PC-3 (cell line): ENCODE measurements at regions not wholly inside any gene's neighbourhood (a gene's known extent, or its start where the extent isn't known, plus 50 kb on each side); places are given as distances from the start of the nearest gene placed in this dataset.

Experiments
- ATAC-seq: fragments of 200-7000 bp; cut with Tn5 transposase; 2 replicates; pipeline ENCODE4 v1.9.1; 2020; ENCODE audit warnings: mild to moderate bottlenecking, moderate library complexity
- BruUV-seq: library from RNA; stranded (reverse); fragments of 400-500 nt; replicated peaks from 2 replicates; lab custom pipeline; 2021; lab: Mats Ljungman, UMichigan
- CTCF ChIA-PET: fragments of 300-600 bp; sonication (Branson Sonifier 250); formaldehyde crosslinking; loops from one replicate; lab custom pipeline; 2022; ENCODE audit warnings: antibody characterized with exemption; lab: Charles Lee
- POLR2A ChIA-PET: fragments of 300-600 bp; sonication (Branson Sonifier 250); formaldehyde crosslinking; loops from one replicate; lab custom pipeline; 2022; ENCODE audit warnings: antibody characterized with exemption; ENCODE audit not compliant: unreplicated experiment; lab: Charles Lee
- DNase-seq: peaks from one replicate; pipeline ENCODE4 v3.0.0-alpha.2; 2015
- H2AFZ ChIP-seq: fragments of 300-600 bp; sonication (generic); 2 replicates; pipeline ENCODE4 v1.6.0; 2016; ENCODE audit warnings: antibody characterized with exemption, low read length
- H3F3A ChIP-seq: fragments of 300-600 bp; sonication (generic); one replicate; pipeline ENCODE4 v1.6.0; 2017; ENCODE audit warnings: antibody characterized with exemption, low read length, control low read depth, mild to moderate bottlenecking; ENCODE audit not compliant: unreplicated experiment
- H3K27ac ChIP-seq: fragments of 300-600 bp; sonication (generic); 2 replicates; pipeline ENCODE4 v1.5.1; 2016; ENCODE audit warnings: mild to moderate bottlenecking, low read length
- H3K27me3 ChIP-seq: fragments of 300-600 bp; sonication (generic); 2 replicates; pipeline ENCODE4 v1.6.1; 2016; ENCODE audit warnings: low read length, mixed read lengths
- H3K36me3 ChIP-seq: fragments of 300-600 bp; sonication (generic); 2 replicates; pipeline ENCODE4 v1.6.1; 2016; ENCODE audit warnings: low read depth, mixed run types, low read length, mixed read lengths
- H3K4me1 ChIP-seq: fragments of 300-600 bp; sonication (generic); 2 replicates; pipeline ENCODE4 v1.5.1; 2016; ENCODE audit warnings: low read length; ENCODE audit not compliant: insufficient read depth
- H3K4me2 ChIP-seq: fragments of 300-600 bp; sonication (generic); 2 replicates; pipeline ENCODE4 v1.6.0; 2016; ENCODE audit warnings: low read length
- H3K4me3 ChIP-seq: fragments of 300-600 bp; sonication (generic); 2 replicates; pipeline ENCODE4 v1.5.1; 2016; ENCODE audit warnings: mild to moderate bottlenecking, low read length, mixed read lengths
- H3K79me2 ChIP-seq: fragments of 300-600 bp; sonication (generic); 2 replicates; pipeline ENCODE4 v1.6.1; 2017; ENCODE audit warnings: low read length, mixed read lengths
- H3K9ac ChIP-seq: fragments of 300-600 bp; sonication (generic); 2 replicates; pipeline ENCODE4 v1.6.0; 2016; ENCODE audit warnings: mild to moderate bottlenecking, low read length
- H3K9me2 ChIP-seq: fragments of 300-600 bp; sonication (generic); replicated peaks from 2 replicates; pipeline ENCODE4 v1.6.1; 2016; ENCODE audit warnings: mixed run types, low read length, mixed read lengths
- H3K9me3 ChIP-seq: fragments of 300-600 bp; sonication (generic); 2 replicates; pipeline ENCODE4 v1.6.1; 2016; ENCODE audit warnings: low read length, mixed read lengths
- H4K20me1 ChIP-seq: fragments of 300-600 bp; sonication (generic); 2 replicates; pipeline ENCODE4 v1.6.1; 2016; ENCODE audit warnings: low read length, mixed read lengths
- EZH2 ChIP-seq: fragments of 300-600 bp; sonication (generic); IDR thresholded peaks from one replicate; pipeline ENCODE4 v1.6.1; 2017; ENCODE audit warnings: antibody characterized with exemption, mild to moderate bottlenecking, low read length; ENCODE audit not compliant: unreplicated experiment
- EZH2phosphoT487 ChIP-seq: fragments of 300-600 bp; sonication (generic); IDR thresholded peaks from 2 replicates; pipeline ENCODE4 v1.6.1; 2018; ENCODE audit warnings: mild to moderate bottlenecking, antibody characterized with exemption, low read length, borderline replicate concordance
- intact Hi-C: fragments of 100-400 bp; cut with micrococcal nuclease; formaldehyde crosslinking; loops from 2 replicates; pipeline ENCODE4 v1.9.0; 2023
- TF ChIP-seq, protein P1 (sequence below): fragments of 300-600 bp; sonication (generic); conservative IDR thresholded peaks from 2 replicates; pipeline ENCODE4 v1.5.1; 2017; ENCODE audit warnings: antibody characterized with exemption, low read depth, mild to moderate bottlenecking, low read length

DNA sequence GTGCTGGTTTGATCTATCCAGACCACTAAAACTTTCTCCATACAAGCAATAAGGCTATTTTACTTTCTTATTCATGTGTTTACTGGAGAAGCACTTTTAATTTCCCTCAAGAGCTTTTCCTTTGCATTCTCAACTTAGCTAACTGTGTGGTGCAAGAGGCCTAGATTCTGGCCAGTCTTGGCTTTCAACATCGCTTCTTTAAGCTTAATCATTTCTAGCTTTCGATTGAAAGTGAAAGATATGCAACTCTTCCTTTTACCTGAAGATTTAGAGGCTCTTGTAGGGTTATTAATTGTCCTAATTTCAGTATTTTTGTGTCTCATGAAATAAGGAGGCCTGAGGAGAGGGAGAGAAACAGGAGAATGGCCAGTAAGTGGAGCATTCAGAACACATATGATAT is 234.8 kb upstream of the GADL1 start:
- no peak overlapping the region for H2AFZ ChIP-seq
- no peaks in the 10 kb centered on the region for H3K9me3 ChIP-seq
- no peaks in the 10 kb centered on the region for H3K79me2 ChIP-seq
- TF ChIP-seq EZH2phosphoT487 (no peak), EZH2 (no peak)
- TF ChIP-seq, protein P1, sequence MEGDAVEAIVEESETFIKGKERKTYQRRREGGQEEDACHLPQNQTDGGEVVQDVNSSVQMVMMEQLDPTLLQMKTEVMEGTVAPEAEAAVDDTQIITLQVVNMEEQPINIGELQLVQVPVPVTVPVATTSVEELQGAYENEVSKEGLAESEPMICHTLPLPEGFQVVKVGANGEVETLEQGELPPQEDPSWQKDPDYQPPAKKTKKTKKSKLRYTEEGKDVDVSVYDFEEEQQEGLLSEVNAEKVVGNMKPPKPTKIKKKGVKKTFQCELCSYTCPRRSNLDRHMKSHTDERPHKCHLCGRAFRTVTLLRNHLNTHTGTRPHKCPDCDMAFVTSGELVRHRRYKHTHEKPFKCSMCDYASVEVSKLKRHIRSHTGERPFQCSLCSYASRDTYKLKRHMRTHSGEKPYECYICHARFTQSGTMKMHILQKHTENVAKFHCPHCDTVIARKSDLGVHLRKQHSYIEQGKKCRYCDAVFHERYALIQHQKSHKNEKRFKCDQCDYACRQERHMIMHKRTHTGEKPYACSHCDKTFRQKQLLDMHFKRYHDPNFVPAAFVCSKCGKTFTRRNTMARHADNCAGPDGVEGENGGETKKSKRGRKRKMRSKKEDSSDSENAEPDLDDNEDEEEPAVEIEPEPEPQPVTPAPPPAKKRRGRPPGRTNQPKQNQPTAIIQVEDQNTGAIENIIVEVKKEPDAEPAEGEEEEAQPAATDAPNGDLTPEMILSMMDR: no peak
- no peak overlapping the region for H3K4me3 ChIP-seq
- no peak overlapping the region for H3K4me2 ChIP-seq
- intact Hi-C loops: no loop called here
- DNase-seq (no peak), ATAC-seq (no peak)
- no peak overlapping the region for H3K9ac ChIP-seq
- POLR2A ChIA-PET: no interaction called here
- CTCF ChIA-PET: interaction anchor here (0.9 kb wide), 1 partner anchor 195 kb away, joined by 3 read pairs; no protein-coding TSS in a partner anchor
- H3K4me1 ChIP-seq: no peaks in the 10 kb centered on the region
- no peaks in the 10 kb centered on the region for H3K27me3 ChIP-seq
- BruUV-seq: no TSS peak
- H3K36me3 ChIP-seq: no peaks in the 10 kb centered on the region
- no peaks in the 10 kb centered on the region for H3F3A ChIP-seq
- no peak overlapping the region for H3K27ac ChIP-seq
- no peaks in the 10 kb centered on the region for H4K20me1 ChIP-seq
- H3K9me2 ChIP-seq: no peaks in the 10 kb centered on the region

DNA sequence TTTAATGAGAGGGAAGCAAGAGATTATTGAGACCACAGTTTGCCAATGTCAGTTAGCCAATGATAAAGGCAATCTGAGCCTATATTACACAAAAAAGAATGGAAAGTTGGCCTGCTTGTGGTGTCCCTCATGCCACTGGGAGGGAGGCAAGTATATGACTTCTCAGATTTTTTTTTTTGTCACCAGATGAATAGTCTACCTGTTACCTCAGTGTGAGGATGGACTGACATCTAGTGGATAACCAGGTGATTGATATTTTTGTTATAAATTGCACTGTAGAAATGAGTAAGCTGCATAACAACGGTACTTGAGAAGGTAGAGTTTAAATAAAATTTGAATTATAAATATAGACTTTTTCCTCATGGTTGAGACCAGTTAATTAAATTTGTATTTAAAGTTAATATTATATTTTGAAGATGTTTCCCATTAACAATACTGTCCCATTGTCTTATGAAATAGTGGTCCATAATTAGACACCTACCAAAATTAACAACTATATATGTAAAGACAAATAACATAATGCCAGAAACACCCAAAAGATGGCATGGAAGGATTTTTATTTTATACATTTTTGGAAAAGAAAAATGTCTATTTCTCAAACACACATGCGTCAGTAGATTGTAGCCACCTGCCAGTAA is 237.8 kb upstream of the GADL1 start:
- ChIA-PET CTCF (interaction anchor here (0.6 to 1.2 kb wide), 8 partner anchors 34 to 636 kb away, joined by 3 to 8 read pairs (median 4); no protein-coding TSS in a partner anchor), POLR2A (no interaction called here)
- no peak overlapping the region for H2AFZ ChIP-seq
- no peak overlapping the region for H3K9ac ChIP-seq
- H3K4me3 ChIP-seq: no peak overlapping the region
- no peaks in the 10 kb centered on the region for H3K9me3 ChIP-seq
- no peaks in the 10 kb centered on the region for H3F3A ChIP-seq
- no TSS peak for BruUV-seq
- no peaks in the 10 kb centered on the region for H3K27me3 ChIP-seq
- intact Hi-C loops: loop anchor here (1.0 kb wide), 3 partner anchors 162 to 364 kb away; no protein-coding TSS in a partner anchor
- peak; percentile 64 for ATAC-seq
- H3K79me2 ChIP-seq: no peaks in the 10 kb centered on the region
- peak; percentile 76 for DNase-seq
- TF ChIP-seq, protein P1: peak; percentile 91
- TF ChIP-seq EZH2phosphoT487: no peak
- no peak for TF ChIP-seq EZH2
- no peaks in the 10 kb centered on the region for H3K4me1 ChIP-seq
- H3K4me2 ChIP-seq: no peak overlapping the region
- H3K9me2 ChIP-seq: no peaks in the 10 kb centered on the region
- no peaks in the 10 kb centered on the region for H4K20me1 ChIP-seq
- no peaks in the 10 kb centered on the region for H3K36me3 ChIP-seq
- H3K27ac ChIP-seq: no peak overlapping the region

DNA sequence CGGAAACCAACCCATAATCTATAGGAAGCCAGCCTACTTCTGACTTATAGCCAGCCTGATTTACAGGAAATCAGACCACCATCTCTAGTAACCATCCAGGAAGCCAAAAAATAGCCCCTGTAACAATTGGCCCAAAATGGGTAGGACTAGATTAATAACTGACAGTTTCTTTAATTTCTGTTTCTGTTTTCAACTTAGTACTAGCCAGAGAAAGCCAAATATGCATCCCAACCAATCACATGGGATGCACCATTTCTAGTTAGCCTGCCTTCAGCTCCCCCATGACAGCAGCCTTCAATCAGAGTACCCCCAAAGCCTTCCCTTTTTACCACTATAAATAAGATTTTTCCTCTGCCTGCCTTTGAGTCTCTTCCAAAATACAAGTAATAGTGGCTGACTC is 239.1 kb upstream of the GADL1 start:
- no peak overlapping the region for H3K4me2 ChIP-seq
- H3K27me3 ChIP-seq: no peaks in the 10 kb centered on the region
- POLR2A ChIA-PET: no interaction called here
- intact Hi-C loops: no loop called here
- BruUV-seq: no TSS peak
- peaks cover 12% of the 10 kb centered on the region for H3K4me1 ChIP-seq
- CTCF ChIA-PET: no interaction called here
- H3K36me3 ChIP-seq: no peaks in the 10 kb centered on the region
- no peak overlapping the region for H2AFZ ChIP-seq
- H3K27ac ChIP-seq: no peak overlapping the region
- H3K79me2 ChIP-seq: no peaks in the 10 kb centered on the region
- no peak for TF ChIP-seq EZH2
- ATAC-seq (no peak), DNase-seq (no peak)
- H3K4me3 ChIP-seq: no peak overlapping the region
- H3K9me2 ChIP-seq: no peaks in the 10 kb centered on the region
- H3K9me3 ChIP-seq: no peaks in the 10 kb centered on the region
- H3F3A ChIP-seq: no peaks in the 10 kb centered on the region
- no peak overlapping the region for H3K9ac ChIP-seq
- H4K20me1 ChIP-seq: no peaks in the 10 kb centered on the region
